COLO829 (cell line): ENCODE measurements at regions not wholly inside any gene's neighbourhood (a gene's known extent, or its start where the extent isn't known, plus 50 kb on each side); places are given as distances from the start of the nearest gene placed in this dataset.
"Not testable (repeated sequence)": the region's sequence is repeated elsewhere in the genome, so short reads cannot be mapped to it uniquely, and the experiment has no call there.

Experiments
- DNase-seq: peaks from one replicate; pipeline ENCODE4 v3.0.0; 2012; ENCODE audit warnings: low spot score

- DNase-seq, result no peak
Observed at GRCh38 chr6:81966968-81967367, 214.5 kb upstream of the TENT5A start.

- no peak for DNase-seq
Observed at GRCh38 chr6:81962198-81962597, 209.7 kb upstream of the TENT5A start.

GRCh38 chr6:81950877-81951276 lies 198.4 kb upstream of the TENT5A start:
- peak; percentile 64 for DNase-seq

GRCh38 chr6:81948861-81949260 lies 196.4 kb upstream of the TENT5A start:
- DNase-seq, result no peak

GRCh38 chr6:81948196-81948595 lies 195.7 kb upstream of the TENT5A start:
- not testable (repeated sequence) for DNase-seq

GRCh38 chr6:81944661-81945060 lies 192.2 kb upstream of the TENT5A start:
- no peak for DNase-seq

- DNase-seq, result not testable (repeated sequence)
Observed at GRCh38 chr6:81942842-81943241, 190.4 kb upstream of the TENT5A start.

- DNase-seq, result no peak
Observed at GRCh38 chr6:81942067-81942370, 189.5 kb upstream of the TENT5A start.

- no peak for DNase-seq
Observed at GRCh38 chr6:81940451-81940985, 188.0 kb upstream of the TENT5A start.

- DNase-seq, result no peak
Observed at GRCh38 chr6:81939766-81940165, 187.3 kb upstream of the TENT5A start.

GRCh38 chr6:81938991-81939732 lies 186.7 kb upstream of the TENT5A start:
- DNase-seq, result no peak

GRCh38 chr6:81938014-81938856 lies 185.8 kb upstream of the TENT5A start:
- peak; percentile 39 for DNase-seq

GRCh38 chr6:81937296-81937937 lies 184.9 kb upstream of the TENT5A start:
- no peak for DNase-seq

- no peak for DNase-seq
Observed at GRCh38 chr6:81934936-81935335, 182.5 kb upstream of the TENT5A start.

- DNase-seq, result no peak
Observed at GRCh38 chr6:81933608-81934051, 181.1 kb upstream of the TENT5A start.

- DNase-seq, result no peak
Observed at GRCh38 chr6:81933089-81933488, 180.6 kb upstream of the TENT5A start.

- DNase-seq, result not testable (repeated sequence)
Observed at GRCh38 chr6:81932448-81932847, 180.0 kb upstream of the TENT5A start.

GRCh38 chr6:81929828-81930227 lies 177.3 kb upstream of the TENT5A start:
- DNase-seq, result no peak

GRCh38 chr6:81925201-81925600 lies 172.7 kb upstream of the TENT5A start:
- DNase-seq, result no peak

- DNase-seq, result no peak
Observed at GRCh38 chr6:81909981-81910900, 157.8 kb upstream of the TENT5A start.

- no peak for DNase-seq
Observed at GRCh38 chr6:81909162-81909561, 156.7 kb upstream of the TENT5A start.
